ENCODE measurements at regions not wholly inside any gene's neighbourhood (a gene's known extent, or its start where the extent isn't known, plus 50 kb on each side); places are given as distances from the start of the nearest gene placed in this dataset.

GRCh38 chr1:11338284-11338924 lies 65.4 kb downstream of the UBIAD1 start:
- ATAC-seq (replicated peaks in 1 of 4) = no peak
- Histone ChIP-seq H3K27ac (ENCODE audit: low read length) (no peak overlapping the region), H3K4me1 (ENCODE audit: control insufficient read depth in 1 of 2, extremely low read depth in 1 of 2, insufficient read depth in 2 of 2, low read length in 2 of 2) (peaks cover 0 to 27% of the 10 kb centered on the region in 2 experiments), H3K4me3 (ENCODE audit: control insufficient read depth in 1 of 2, extremely low read depth in 1 of 2, low read length in 1 of 2) (no peak overlapping the region), H3K9me3 (no peaks in the 10 kb centered on the region), H3K36me3 (ENCODE audit: control insufficient read depth in 2 of 2, extremely low read depth in 1 of 2, insufficient read depth in 1 of 2, low read length in 1 of 2) (no peaks in the 10 kb centered on the region), H3K27me3 (replicated peaks in 1 of 2; ENCODE audit: control insufficient read depth in 2 of 2, extremely low read depth in 1 of 2, insufficient read depth in 2 of 2, low read length in 1 of 2) (peaks cover 0 to 48% of the 10 kb centered on the region in 2 experiments)
- no peak for DNase-seq
- Mint-ChIP-seq H3K27me3 (peaks cover 5 to 24% of the 10 kb centered on the region in 2 donors), H3K36me3 (no peaks in the 10 kb centered on the region), H3K27ac (peak overlapping the region in 1 of 2 donors; percentile 27), H3K9me3 (no peaks in the 10 kb centered on the region), H3K4me1 (peaks cover 5 to 23% (median 22%) of the 10 kb centered on the region in 3 donors), H3K4me3 (no peak overlapping the region)
- ChIA-PET POLR2A (no interaction called here), CTCF (interaction anchor here in 1 of 2 donors (1.5 kb wide), 1 partner anchor 305 kb away, joined by 4 read pairs; no protein-coding TSS in a partner anchor)
- 94% methylated on average over 10 of the region's 10 CpGs for WGBS (ENCODE audit: insufficient coverage)

GRCh38 chr1:11339346-11340232 lies 66.6 kb downstream of the UBIAD1 start:
- H3K36me3 ChIP-seq (ENCODE audit: control insufficient read depth in 2 of 2, extremely low read depth in 1 of 2, insufficient read depth in 1 of 2, low read length in 1 of 2) = no peaks in the 10 kb centered on the region
- peaks cover 0 to 22% of the 10 kb centered on the region in 2 experiments for H3K4me1 ChIP-seq (ENCODE audit: control insufficient read depth in 1 of 2, extremely low read depth in 1 of 2, insufficient read depth in 2 of 2, low read length in 2 of 2)
- Mint-ChIP-seq H3K27ac (no peak overlapping the region), H3K9me3 (no peaks in the 10 kb centered on the region), H3K27me3 (peaks cover 5 to 24% of the 10 kb centered on the region in 2 donors), H3K4me3 (no peak overlapping the region), H3K4me1 (peaks cover 5 to 23% (median 22%) of the 10 kb centered on the region in 3 donors), H3K36me3 (no peaks in the 10 kb centered on the region)
- ATAC-seq (replicated peaks in 1 of 4) (no peak), DNase-seq (no peak)
- H3K27ac ChIP-seq (ENCODE audit: low read length) = no peak overlapping the region
- ChIA-PET POLR2A (no interaction called here), CTCF (interaction anchor here (0.6 to 1.5 kb wide), 4 partner anchors 226 to 304 kb away, joined by 3 to 4 read pairs (median 3); no protein-coding TSS in a partner anchor)
- WGBS (ENCODE audit: insufficient coverage) = 25% methylated on average over 12 of the region's 24 CpGs
- peaks cover 0 to 44% of the 10 kb centered on the region in 2 experiments for H3K27me3 ChIP-seq (replicated peaks in 1 of 2; ENCODE audit: control insufficient read depth in 2 of 2, extremely low read depth in 1 of 2, insufficient read depth in 2 of 2, low read length in 1 of 2)
- H3K4me3 ChIP-seq (ENCODE audit: control insufficient read depth in 1 of 2, extremely low read depth in 1 of 2, low read length in 1 of 2) = no peak overlapping the region
- H3K9me3 ChIP-seq = no peaks in the 10 kb centered on the region

- Mint-ChIP-seq H3K4me1 (peaks cover 5 to 23% (median 19%) of the 10 kb centered on the region in 3 donors), H3K4me3 (no peak overlapping the region), H3K9me3 (no peaks in the 10 kb centered on the region), H3K27ac (no peak overlapping the region), H3K36me3 (no peaks in the 10 kb centered on the region), H3K27me3 (peaks cover 5 to 24% of the 10 kb centered on the region in 2 donors)
- H3K9me3 ChIP-seq = no peaks in the 10 kb centered on the region
- ChIA-PET CTCF (interaction anchor here (1.0 to 1.1 kb wide), 2 partner anchors 302 to 303 kb away, joined by 3 read pairs; no protein-coding TSS in a partner anchor), POLR2A (no interaction called here)
- H3K4me3 ChIP-seq (ENCODE audit: control insufficient read depth in 1 of 2, extremely low read depth in 1 of 2, low read length in 1 of 2) = no peak overlapping the region
- no peak overlapping the region for H3K27ac ChIP-seq (ENCODE audit: low read length)
- H3K36me3 ChIP-seq (ENCODE audit: control insufficient read depth in 2 of 2, extremely low read depth in 1 of 2, insufficient read depth in 1 of 2, low read length in 1 of 2) = no peaks in the 10 kb centered on the region
- H3K27me3 ChIP-seq (replicated peaks in 1 of 2; ENCODE audit: control insufficient read depth in 2 of 2, extremely low read depth in 1 of 2, insufficient read depth in 2 of 2, low read length in 1 of 2) = peaks cover 0 to 44% of the 10 kb centered on the region in 2 experiments
- WGBS (ENCODE audit: insufficient coverage) = 50% methylated on average over 4 of the region's 4 CpGs
- ATAC-seq (replicated peaks in 1 of 4) (no peak), DNase-seq (no peak)
- peaks cover 0 to 15% of the 10 kb centered on the region in 2 experiments for H3K4me1 ChIP-seq (ENCODE audit: control insufficient read depth in 1 of 2, extremely low read depth in 1 of 2, insufficient read depth in 2 of 2, low read length in 2 of 2)
These were observed 67.2 kb downstream of the UBIAD1 start for GRCh38 chr1:11340233-11340632.

GRCh38 chr1:11341901-11342552 lies 69.0 kb downstream of the UBIAD1 start:
- H3K36me3 ChIP-seq (ENCODE audit: control insufficient read depth in 2 of 2, extremely low read depth in 1 of 2, insufficient read depth in 1 of 2, low read length in 1 of 2) = no peaks in the 10 kb centered on the region
- Mint-ChIP-seq H3K4me1 (peaks cover 5 to 23% (median 19%) of the 10 kb centered on the region in 3 donors), H3K36me3 (no peaks in the 10 kb centered on the region), H3K9me3 (no peaks in the 10 kb centered on the region), H3K27me3 (peaks cover 5 to 24% of the 10 kb centered on the region in 2 donors), H3K27ac (no peak overlapping the region), H3K4me3 (no peak overlapping the region)
- CTCF ChIA-PET = no interaction called here
- no peak overlapping the region for H3K4me3 ChIP-seq (ENCODE audit: control insufficient read depth in 1 of 2, extremely low read depth in 1 of 2, low read length in 1 of 2)
- no peak for DNase-seq
- H3K9me3 ChIP-seq = no peaks in the 10 kb centered on the region
- no peak for ATAC-seq (replicated peaks in 1 of 4)
- POLR2A ChIA-PET = no interaction called here
- H3K4me1 ChIP-seq (ENCODE audit: control insufficient read depth in 1 of 2, extremely low read depth in 1 of 2, insufficient read depth in 2 of 2, low read length in 2 of 2) = peaks cover 0 to 6% of the 10 kb centered on the region in 2 experiments
- H3K27me3 ChIP-seq (replicated peaks in 1 of 2; ENCODE audit: control insufficient read depth in 2 of 2, extremely low read depth in 1 of 2, insufficient read depth in 2 of 2, low read length in 1 of 2) = peaks cover 0 to 44% of the 10 kb centered on the region in 2 experiments
- H3K27ac ChIP-seq (ENCODE audit: low read length) = no peak overlapping the region
- no CpG with 5 or more reads among the region's 6 CpGs for WGBS (ENCODE audit: insufficient coverage)

GRCh38 chr1:11342621-11343032 lies 69.6 kb downstream of the UBIAD1 start:
- peaks cover 0 to 41% of the 10 kb centered on the region in 2 experiments for H3K27me3 ChIP-seq (replicated peaks in 1 of 2; ENCODE audit: control insufficient read depth in 2 of 2, extremely low read depth in 1 of 2, insufficient read depth in 2 of 2, low read length in 1 of 2)
- H3K4me3 ChIP-seq (ENCODE audit: control insufficient read depth in 1 of 2, extremely low read depth in 1 of 2, low read length in 1 of 2) = no peak overlapping the region
- Mint-ChIP-seq H3K9me3 (no peaks in the 10 kb centered on the region), H3K27me3 (peaks cover 5 to 22% of the 10 kb centered on the region in 2 donors), H3K4me1 (peaks cover 3 to 19% (median 16%) of the 10 kb centered on the region in 3 donors), H3K4me3 (no peak overlapping the region), H3K27ac (no peak overlapping the region), H3K36me3 (no peaks in the 10 kb centered on the region)
- ChIA-PET POLR2A (no interaction called here), CTCF (no interaction called here)
- no peaks in the 10 kb centered on the region for H3K9me3 ChIP-seq
- H3K27ac ChIP-seq (ENCODE audit: low read length) = no peak overlapping the region
- no peak for DNase-seq
- H3K36me3 ChIP-seq (ENCODE audit: control insufficient read depth in 2 of 2, extremely low read depth in 1 of 2, insufficient read depth in 1 of 2, low read length in 1 of 2) = no peaks in the 10 kb centered on the region
- peaks cover 0 to 2% of the 10 kb centered on the region in 2 experiments for H3K4me1 ChIP-seq (ENCODE audit: control insufficient read depth in 1 of 2, extremely low read depth in 1 of 2, insufficient read depth in 2 of 2, low read length in 2 of 2)
- no peak for ATAC-seq (replicated peaks in 1 of 4)
- 83% methylated on average over 6 of the region's 6 CpGs for WGBS (ENCODE audit: insufficient coverage)
